GM12878 (cell line): ENCODE measurements at regions not wholly inside any gene's neighbourhood (a gene's known extent, or its start where the extent isn't known, plus 50 kb on each side); places are given as distances from the start of the nearest gene placed in this dataset.

Experiments used
- ATAC-seq: fragments of 200-7000 bp; cut with Tn5 transposase; 3 replicates; pipeline ENCODE4 v1.9.1; 2020; ENCODE audit warnings: mild to moderate bottlenecking, moderate library complexity
- BruUV-seq: library from RNA; stranded (reverse); fragments of 400-500 nt; replicated peaks from 2 replicates; lab custom pipeline; 2021; lab: Mats Ljungman, UMichigan
- CTCF ChIA-PET: fragments of 300-600 bp; sonication (Branson Sonifier 250); formaldehyde crosslinking; extraction: SDS; loops from one replicate; lab custom pipeline; 2021; ENCODE audit warnings: inconsistent platforms; lab: Yijun Ruan, JAX
- POLR2A ChIA-PET: fragments of 350-600 bp; formaldehyde crosslinking; extraction: SDS; loops from one replicate; lab custom pipeline; 2021; ENCODE audit warnings: inconsistent platforms; lab: Charles Lee
- RAD21 ChIA-PET: fragments of 300-600 bp; sonication (Branson Sonifier 250); formaldehyde crosslinking; loops from one replicate; lab custom pipeline; 2023; ENCODE audit warnings: antibody characterized with exemption; ENCODE audit not compliant: unreplicated experiment; lab: Charles Lee
- SMC1A ChIA-PET: fragments of 300-600 bp; sonication (Branson Sonifier 250); formaldehyde crosslinking; loops from one replicate; lab custom pipeline; 2023; ENCODE audit not compliant: unreplicated experiment, uncharacterized antibody; lab: Charles Lee
- DNase-seq: peaks from one replicate; pipeline ENCODE4 v3.0.0-alpha.2; 2011; ENCODE audit warnings: low read depth, low spot score
- FAIRE-seq: peaks from 3 replicates; lab custom pipeline; 2011; peaks lifted over from hg19 to GRCh38; lab: Jason Lieb, UNC
- H2AFZ ChIP-seq: 2 replicates; pipeline ENCODE4 v1.6.0; 2011; ENCODE audit warnings: low read depth, low read length, control low read depth; ENCODE audit not compliant: control insufficient read depth
- H3K27ac ChIP-seq: 2 replicates; pipeline ENCODE4 v1.5.1; 2011; ENCODE audit warnings: control low read depth; ENCODE audit not compliant: control insufficient read depth, insufficient read depth
- H3K27me3 ChIP-seq, 2 experiments: replicated peaks in 1 of 2; 2 replicates each; pipeline versions ENCODE4 v1.6.0 to v1.6.1; 2011; ENCODE audit warnings: low read length in 1 of 2; ENCODE audit not compliant: control insufficient read depth in 2 of 2, insufficient read depth in 2 of 2
- H3K36me3 ChIP-seq, 2 experiments: 2 replicates each; pipeline ENCODE4 v1.5.1; 2011; ENCODE audit warnings: low read length in 1 of 2; ENCODE audit not compliant: control insufficient read depth in 2 of 2, insufficient read depth in 2 of 2
- H3K4me1 ChIP-seq: 2 replicates; pipeline ENCODE4 v1.6.1; 2011; ENCODE audit warnings: mild to moderate bottlenecking, low read length, moderate library complexity, mixed read lengths; ENCODE audit not compliant: control insufficient read depth, insufficient read depth
- H3K4me2 ChIP-seq: 2 replicates; pipeline ENCODE4 v1.6.0; 2011; ENCODE audit warnings: control low read depth; ENCODE audit not compliant: control insufficient read depth, insufficient read depth
- H3K4me3 ChIP-seq: fragments of 200-600 bp; sonication (generic); 2 replicates; pipeline ENCODE4 v1.5.1; 2016
- H3K79me2 ChIP-seq: 2 replicates; pipeline ENCODE4 v1.6.0; 2011; ENCODE audit warnings: low read length; ENCODE audit not compliant: control insufficient read depth, insufficient read depth
- H3K9ac ChIP-seq: 2 replicates; pipeline ENCODE4 v1.8.0; 2011; ENCODE audit warnings: low read length, control low read depth, mixed read lengths; ENCODE audit not compliant: control insufficient read depth, insufficient read depth
- H3K9me3 ChIP-seq: replicated peaks from 3 replicates; pipeline ENCODE4 v1.5.1; 2011; ENCODE audit warnings: mild to moderate bottlenecking, low read length; ENCODE audit not compliant: control insufficient read depth, insufficient read depth
- H4K20me1 ChIP-seq: 2 replicates; pipeline ENCODE4 v1.6.0; 2011; ENCODE audit not compliant: control insufficient read depth, insufficient read depth
- CHD4 ChIP-seq: fragments of 200-600 bp; sonication (generic); IDR thresholded peaks from 2 replicates; pipeline ENCODE4 v1.6.1; 2016; ENCODE audit warnings: mild to moderate bottlenecking
- DPF2 ChIP-seq: fragments of 450-650 bp; IDR thresholded peaks from 2 replicates; pipeline ENCODE4 v1.6.1; 2017; ENCODE audit warnings: mild to moderate bottlenecking
- GABPA ChIP-seq: IDR thresholded peaks from 2 replicates; pipeline ENCODE4 v1.6.1; 2014; ENCODE audit warnings: antibody characterized with exemption, low read depth, mild to moderate bottlenecking, inconsistent platforms
- PBX3 ChIP-seq: IDR thresholded peaks from 2 replicates; pipeline ENCODE4 v1.6.1; 2011; ENCODE audit warnings: mild to moderate bottlenecking, low read depth, low read length, moderate library complexity; ENCODE audit not compliant: insufficient replicate concordance
- RELA ChIP-seq: fragments of 450-650 bp; IDR thresholded peaks from 2 replicates; pipeline ENCODE4 v1.8.0; 2014; ENCODE audit warnings: borderline replicate concordance; ENCODE audit not compliant: partially characterized antibody
- TCF7 ChIP-seq: IDR thresholded peaks from 2 replicates; pipeline ENCODE4 v1.6.1; 2014; ENCODE audit warnings: antibody characterized with exemption, borderline replicate concordance
- USF1 ChIP-seq: IDR thresholded peaks from 2 replicates; pipeline ENCODE4 v1.6.1; 2011; ENCODE audit warnings: borderline replicate concordance, low read depth, mild to moderate bottlenecking, moderate library complexity, mixed read lengths, low read length; ENCODE audit not compliant: insufficient read depth; ENCODE audit errors: extremely low read length
- YBX1 ChIP-seq: fragments of 450-650 bp; IDR thresholded peaks from 2 replicates; pipeline ENCODE4 v1.6.1; 2016; ENCODE audit warnings: antibody characterized with exemption
- ZNF384 ChIP-seq: IDR thresholded peaks from 2 replicates; pipeline ENCODE4 v1.6.1; 2012; ENCODE audit warnings: low read depth, mild to moderate bottlenecking, low read length, improper control_type of control experiment, borderline replicate concordance
- WGBS: methylation state at CpG from one replicate; pipeline ENCODE4 v1.1.6; 2016; ENCODE audit warnings: low lambda C conversion rate; ENCODE audit not compliant: insufficient replicate concordance, insufficient coverage; ENCODE audit errors: missing lambda C conversion rate; 5-methylcytosine and 5-hydroxymethylcytosine counted together
- in situ Hi-C: fragments of 300-500 bp; cut with MboI; formaldehyde crosslinking; loops from 9 replicates; pipeline ENCODE4 v1.14.3; 2018; ENCODE audit warnings: mixed read lengths
- intact Hi-C: fragments of 100-400 bp; cut with micrococcal nuclease; formaldehyde crosslinking; loops from one replicate; pipeline ENCODE4 v1.14.2; 2022; ENCODE audit not compliant: unreplicated experiment
- TF ChIP-seq, protein P1 (sequence below): IDR thresholded peaks from 2 replicates; pipeline ENCODE4 v1.6.1; 2011; ENCODE audit warnings: low read depth, low read length, improper control_type of control experiment, borderline replicate concordance

DNA sequence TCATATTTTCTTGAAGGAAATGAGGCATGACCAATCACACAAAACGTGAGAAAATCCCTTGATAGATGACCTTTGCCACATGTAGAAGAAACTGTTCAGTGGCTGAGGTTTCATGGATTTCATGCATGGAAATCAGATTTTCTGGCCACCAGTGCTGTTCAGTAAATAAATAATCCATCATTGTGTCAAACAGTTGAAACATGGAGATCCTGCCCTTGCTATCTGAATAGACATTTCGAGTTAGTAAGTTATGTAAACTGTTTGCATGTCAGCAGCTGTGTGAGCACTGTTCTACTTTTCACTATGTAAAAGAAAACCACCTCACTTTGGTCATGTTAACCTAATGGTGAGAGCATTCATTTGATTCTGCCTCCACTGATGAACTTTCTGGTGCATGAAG lies 793.9 kb upstream of the EPHA7 start (continued):
- TF ChIP-seq USF1 = no peak
- no peak for TF ChIP-seq DPF2
- no peak for TF ChIP-seq PBX3
- TF ChIP-seq TCF7 = no peak
- TF ChIP-seq, all 136 proteins: peak for 0

DNA sequence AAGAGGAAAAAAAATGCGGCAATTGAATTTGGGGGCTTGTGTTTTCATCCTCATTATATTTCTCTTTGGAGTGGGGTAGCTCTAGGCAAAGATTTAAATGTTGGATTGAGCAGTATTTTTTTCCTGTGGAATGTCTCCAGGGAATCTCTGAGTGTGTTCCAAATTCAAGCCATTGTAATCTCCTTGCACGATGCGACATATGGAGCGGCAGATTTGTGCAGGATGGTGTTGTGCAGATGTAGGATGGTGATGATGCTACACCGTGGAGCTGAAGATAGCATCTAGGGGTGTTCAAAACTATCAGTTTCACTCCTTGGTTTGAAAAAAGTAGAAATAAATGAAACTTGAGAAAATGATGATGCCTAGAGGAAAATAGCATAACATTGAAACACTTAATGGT lies 777.5 kb upstream of the EPHA7 start:
- H3K9ac ChIP-seq = no peak overlapping the region

More for the DNA sequence above, 777.5 kb upstream of the EPHA7 start:
- Histone ChIP-seq H4K20me1 (no peaks in the 10 kb centered on the region), H3K4me3 (no peak overlapping the region), H3K4me2 (no peak overlapping the region), H3K36me3 (no peaks in the 10 kb centered on the region), H3K27ac (no peak overlapping the region), H3K4me1 (no peaks in the 10 kb centered on the region), H3K9me3 (no peaks in the 10 kb centered on the region), H3K79me2 (no peaks in the 10 kb centered on the region), H2AFZ (no peak overlapping the region), H3K27me3 (no peaks in the 10 kb centered on the region)
- WGBS = 43% methylated on average over 5 of the region's 5 CpGs
- ATAC-seq (no peak), FAIRE-seq (no peak), DNase-seq (no peak)
- ChIA-PET CTCF (no interaction called here), RAD21 (no interaction called here), POLR2A (no interaction called here), SMC1A (no interaction called here)
- in situ Hi-C loops = no loop called here
- no TSS peak for BruUV-seq
- intact Hi-C loops = no loop called here
- TF ChIP-seq CHD4 (no peak), GABPA (no peak), ZNF384 (no peak), YBX1 (no peak), RELA (no peak)
- TF ChIP-seq, protein P1, sequence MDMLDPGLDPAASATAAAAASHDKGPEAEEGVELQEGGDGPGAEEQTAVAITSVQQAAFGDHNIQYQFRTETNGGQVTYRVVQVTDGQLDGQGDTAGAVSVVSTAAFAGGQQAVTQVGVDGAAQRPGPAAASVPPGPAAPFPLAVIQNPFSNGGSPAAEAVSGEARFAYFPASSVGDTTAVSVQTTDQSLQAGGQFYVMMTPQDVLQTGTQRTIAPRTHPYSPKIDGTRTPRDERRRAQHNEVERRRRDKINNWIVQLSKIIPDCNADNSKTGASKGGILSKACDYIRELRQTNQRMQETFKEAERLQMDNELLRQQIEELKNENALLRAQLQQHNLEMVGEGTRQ = no peak
